ENCODE measurements at regions not wholly inside any gene's neighbourhood (a gene's known extent, or its start where the extent isn't known, plus 50 kb on each side); places are given as distances from the start of the nearest gene placed in this dataset.
"Not testable (repeated sequence)": the region's sequence is repeated elsewhere in the genome, so short reads cannot be mapped to it uniquely, and the experiment has no call there.

DNA sequence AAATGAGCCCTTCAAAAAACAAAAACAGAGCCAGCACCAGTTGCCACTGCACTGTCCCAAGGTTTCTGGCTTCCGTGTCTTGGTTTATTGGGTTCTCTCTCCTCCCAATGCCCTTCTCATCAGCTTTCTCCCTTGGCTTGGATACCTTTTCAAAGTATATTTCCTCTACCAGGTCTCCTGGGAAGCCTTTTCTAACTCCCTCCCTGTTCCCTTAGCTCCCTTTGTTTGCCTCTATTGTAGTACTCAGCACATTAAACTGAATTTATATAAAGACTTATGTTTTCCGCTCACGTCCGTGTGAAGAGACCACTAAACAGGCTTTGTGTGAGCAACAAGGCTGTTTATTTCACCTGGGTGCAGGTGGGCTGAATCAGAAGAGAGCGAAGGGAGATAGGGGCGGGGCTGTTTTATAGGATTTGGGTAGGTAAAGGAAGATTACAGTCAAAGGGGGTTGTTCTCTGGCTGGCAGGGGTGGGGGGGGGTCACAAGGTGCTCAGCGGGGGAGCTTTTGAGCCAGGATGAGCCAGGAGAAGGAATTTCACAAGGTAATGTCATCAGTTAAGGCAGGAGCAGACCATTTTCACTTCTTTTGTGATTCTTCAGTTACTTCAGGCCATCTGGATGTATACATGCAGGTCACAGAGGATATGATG lies 89.7 kb upstream of the DNAH14 start:
- TF ChIP-seq POLR2A (IDR thresholded peaks at IDR 0.05; ENCODE audit: low read depth, low read length); NFE2L2 (IDR thresholded peaks at IDR 0.05; ENCODE audit: low read depth, low read length); RAD21 (IDR thresholded peaks at IDR 0.05; ENCODE audit: low read length); CHD1 (IDR thresholded peaks at IDR 0.05; ENCODE audit: low read depth, low read length); CEBPB (IDR thresholded peaks at IDR 0.05; ENCODE audit: low read depth, low read length); FOS (IDR thresholded peaks at IDR 0.05; ENCODE audit: low read depth, low read length); SMC3 (IDR thresholded peaks at IDR 0.05; ENCODE audit: low read depth, low read length): not testable (repeated sequence)
- TF ChIP-seq, protein P1, sequence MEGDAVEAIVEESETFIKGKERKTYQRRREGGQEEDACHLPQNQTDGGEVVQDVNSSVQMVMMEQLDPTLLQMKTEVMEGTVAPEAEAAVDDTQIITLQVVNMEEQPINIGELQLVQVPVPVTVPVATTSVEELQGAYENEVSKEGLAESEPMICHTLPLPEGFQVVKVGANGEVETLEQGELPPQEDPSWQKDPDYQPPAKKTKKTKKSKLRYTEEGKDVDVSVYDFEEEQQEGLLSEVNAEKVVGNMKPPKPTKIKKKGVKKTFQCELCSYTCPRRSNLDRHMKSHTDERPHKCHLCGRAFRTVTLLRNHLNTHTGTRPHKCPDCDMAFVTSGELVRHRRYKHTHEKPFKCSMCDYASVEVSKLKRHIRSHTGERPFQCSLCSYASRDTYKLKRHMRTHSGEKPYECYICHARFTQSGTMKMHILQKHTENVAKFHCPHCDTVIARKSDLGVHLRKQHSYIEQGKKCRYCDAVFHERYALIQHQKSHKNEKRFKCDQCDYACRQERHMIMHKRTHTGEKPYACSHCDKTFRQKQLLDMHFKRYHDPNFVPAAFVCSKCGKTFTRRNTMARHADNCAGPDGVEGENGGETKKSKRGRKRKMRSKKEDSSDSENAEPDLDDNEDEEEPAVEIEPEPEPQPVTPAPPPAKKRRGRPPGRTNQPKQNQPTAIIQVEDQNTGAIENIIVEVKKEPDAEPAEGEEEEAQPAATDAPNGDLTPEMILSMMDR (conservative IDR thresholded peaks at IDR 0.05; ENCODE audit: low read depth, low read length): not testable (repeated sequence)

Data from IMR-90 (cell line).